LNCAP (cell line): ENCODE measurements at regions not wholly inside any gene's neighbourhood (a gene's known extent, or its start where the extent isn't known, plus 50 kb on each side); places are given as distances from the start of the nearest gene placed in this dataset.

Experiments
- CTCF ChIP-seq: fragments of 450-650 bp; IDR thresholded peaks from 2 replicates; pipeline ENCODE4 v1.5.1; 2017; ENCODE audit warnings: mild to moderate bottlenecking

GRCh38 chr4:32569861-32570260, 1849.7 kb downstream of the PCDH7 start:
- no peak for TF ChIP-seq CTCF

GRCh38 chr4:32572366-32572765, 1852.2 kb downstream of the PCDH7 start:
- no peak for TF ChIP-seq CTCF

GRCh38 chr4:32574803-32575202, 1854.6 kb downstream of the PCDH7 start:
- TF ChIP-seq CTCF, result no peak

GRCh38 chr4:32589097-32589496, 1868.9 kb downstream of the PCDH7 start:
- TF ChIP-seq CTCF, result no peak

GRCh38 chr4:32589853-32590252, 1869.7 kb downstream of the PCDH7 start:
- no peak for TF ChIP-seq CTCF

GRCh38 chr4:32597354-32597753, 1877.2 kb downstream of the PCDH7 start:
- TF ChIP-seq CTCF, result no peak

- TF ChIP-seq CTCF, result no peak
Measured at GRCh38 chr4:32601848-32602247, 1881.7 kb downstream of the PCDH7 start.

- TF ChIP-seq CTCF, result no peak
Measured at GRCh38 chr4:32607978-32608377, 1887.8 kb downstream of the PCDH7 start.
